Upper lobe of left lung (tissue), 4 donors: ENCODE measurements at regions not wholly inside any gene's neighbourhood (a gene's known extent, or its start where the extent isn't known, plus 50 kb on each side); places are given as distances from the start of the nearest gene placed in this dataset.

Experiments
- EP300 ChIP-seq, 4 donors: sonication (generic); formaldehyde crosslinking; IDR thresholded peaks; one replicate each; pipeline ENCODE4 v1.5.1; 2017; ENCODE audit warnings: antibody characterized with exemption in 4 of 4, control low read depth in 2 of 4
- POLR2A ChIP-seq, 4 donors: fragments of 450-650 bp; IDR thresholded peaks; one replicate each; pipeline ENCODE4 v1.5.1; 2016 to 2017; ENCODE audit warnings: antibody characterized with exemption in 4 of 4, mild to moderate bottlenecking in 2 of 4
- POLR2AphosphoS5 ChIP-seq, 2 donors: sonication (generic); formaldehyde crosslinking; IDR thresholded peaks; one replicate each; pipeline ENCODE4 v1.5.1; 2017; ENCODE audit warnings: antibody characterized with exemption in 2 of 2
- TF ChIP-seq, protein P1 (sequence below), 6 experiments: fragments of 450-650 bp in 4 of 6; fragments of 200-600 bp in 2 of 6; sonication (generic) in 2 of 6; IDR thresholded peaks; one replicate each; pipeline ENCODE4 v1.5.1; 2016 to 2019; ENCODE audit warnings: antibody characterized with exemption in 6 of 6

DNA sequence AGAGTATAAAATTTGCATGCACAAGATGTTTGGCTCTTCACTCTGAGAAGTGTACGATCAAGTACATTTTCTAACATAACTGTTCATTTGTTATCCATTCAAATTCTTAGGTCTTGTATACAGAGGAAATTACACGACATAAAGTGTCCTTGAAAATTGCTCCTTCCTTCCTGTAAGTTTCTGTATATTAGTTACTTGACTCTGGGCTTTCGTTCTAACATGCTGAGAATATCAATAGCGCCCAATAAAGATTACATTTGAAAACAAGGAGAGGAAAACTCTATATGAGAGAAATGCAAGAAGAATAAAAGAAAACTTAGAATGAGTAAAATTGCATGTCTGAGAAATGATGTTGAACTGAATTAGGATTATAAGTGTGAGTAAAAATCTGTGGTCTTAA lies 722.5 kb upstream of the CADM2 start:
- TF ChIP-seq, protein P1, sequence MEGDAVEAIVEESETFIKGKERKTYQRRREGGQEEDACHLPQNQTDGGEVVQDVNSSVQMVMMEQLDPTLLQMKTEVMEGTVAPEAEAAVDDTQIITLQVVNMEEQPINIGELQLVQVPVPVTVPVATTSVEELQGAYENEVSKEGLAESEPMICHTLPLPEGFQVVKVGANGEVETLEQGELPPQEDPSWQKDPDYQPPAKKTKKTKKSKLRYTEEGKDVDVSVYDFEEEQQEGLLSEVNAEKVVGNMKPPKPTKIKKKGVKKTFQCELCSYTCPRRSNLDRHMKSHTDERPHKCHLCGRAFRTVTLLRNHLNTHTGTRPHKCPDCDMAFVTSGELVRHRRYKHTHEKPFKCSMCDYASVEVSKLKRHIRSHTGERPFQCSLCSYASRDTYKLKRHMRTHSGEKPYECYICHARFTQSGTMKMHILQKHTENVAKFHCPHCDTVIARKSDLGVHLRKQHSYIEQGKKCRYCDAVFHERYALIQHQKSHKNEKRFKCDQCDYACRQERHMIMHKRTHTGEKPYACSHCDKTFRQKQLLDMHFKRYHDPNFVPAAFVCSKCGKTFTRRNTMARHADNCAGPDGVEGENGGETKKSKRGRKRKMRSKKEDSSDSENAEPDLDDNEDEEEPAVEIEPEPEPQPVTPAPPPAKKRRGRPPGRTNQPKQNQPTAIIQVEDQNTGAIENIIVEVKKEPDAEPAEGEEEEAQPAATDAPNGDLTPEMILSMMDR (IDR thresholded peaks at IDR 0.05): no peak
- no peak for TF ChIP-seq EP300 (IDR thresholded peaks at IDR 0.05)
- TF ChIP-seq POLR2AphosphoS5 (IDR thresholded peaks at IDR 0.05): no peak
- TF ChIP-seq POLR2A (IDR thresholded peaks at IDR 0.05): no peak
